Stimulated activated CD4-positive, alpha-beta T cell treated with anti-CD3 and anti-CD28 coated beads, Interleukin-12 subunit alpha, Interleukin-12 subunit beta, amount 100 ng/mL, for 24 hours (primary cell): ENCODE measurements at regions not wholly inside any gene's neighbourhood (a gene's known extent, or its start where the extent isn't known, plus 50 kb on each side); places are given as distances from the start of the nearest gene placed in this dataset.
"Not testable (repeated sequence)": the region's sequence is repeated elsewhere in the genome, so short reads cannot be mapped to it uniquely, and the experiment has no call there.

Experiments used
- DNase-seq, 2 experiments: peaks; one replicate each; pipeline ENCODE4 v3.0.0-alpha.2; 2020; ENCODE audit warnings: low read depth in 2 of 2

- no peak for DNase-seq
Measured at GRCh38 chr1:200282497-200283122, 127.2 kb downstream of the ZNF281 start.

- DNase-seq: no peak
Measured at GRCh38 chr1:200281201-200281835, 128.5 kb downstream of the ZNF281 start.

- peak in 1 of 2 experiments; percentile 27 for DNase-seq
Measured at GRCh38 chr1:200279810-200280411, 129.9 kb downstream of the ZNF281 start.

- DNase-seq: no peak
Measured at GRCh38 chr1:200275816-200276453, 133.9 kb downstream of the ZNF281 start.

GRCh38 chr1:200275415-200275814 is 134.4 kb downstream of the ZNF281 start:
- DNase-seq: no peak

- DNase-seq: no peak
Measured at GRCh38 chr1:200274116-200274515, 135.7 kb downstream of the ZNF281 start.

- no peak for DNase-seq
Measured at GRCh38 chr1:200272481-200273068, 137.3 kb downstream of the ZNF281 start.

GRCh38 chr1:200269256-200269655 is 140.6 kb downstream of the ZNF281 start:
- no peak for DNase-seq

- no peak for DNase-seq
Measured at GRCh38 chr1:200267937-200268336, 141.9 kb downstream of the ZNF281 start.

- DNase-seq: no peak
Measured at GRCh38 chr1:200267458-200267857, 142.4 kb downstream of the ZNF281 start.

GRCh38 chr1:200266871-200267270 is 143.0 kb downstream of the ZNF281 start:
- no peak for DNase-seq

- no peak for DNase-seq
Measured at GRCh38 chr1:200265881-200266280, 144.0 kb downstream of the ZNF281 start.

GRCh38 chr1:200265104-200265503 is 144.7 kb downstream of the ZNF281 start:
- no peak for DNase-seq

GRCh38 chr1:200263203-200263602 is 146.6 kb downstream of the ZNF281 start:
- no peak for DNase-seq

GRCh38 chr1:200262326-200262965 is 147.4 kb downstream of the ZNF281 start:
- DNase-seq: no peak

GRCh38 chr1:200260597-200261335 is 149.1 kb downstream of the ZNF281 start:
- no peak for DNase-seq

- DNase-seq: no peak
Measured at GRCh38 chr1:200258447-200259375, 151.1 kb downstream of the ZNF281 start.

- DNase-seq: no peak
Measured at GRCh38 chr1:200257235-200257634, 152.6 kb downstream of the ZNF281 start.

GRCh38 chr1:200254602-200255001 is 155.2 kb downstream of the ZNF281 start:
- not testable (repeated sequence) for DNase-seq
